ENCODE measurements at regions not wholly inside any gene's neighbourhood (a gene's known extent, or its start where the extent isn't known, plus 50 kb on each side); places are given as distances from the start of the nearest gene placed in this dataset.
"Not testable (repeated sequence)": the region's sequence is repeated elsewhere in the genome, so short reads cannot be mapped to it uniquely, and the experiment has no call there.

DNA sequence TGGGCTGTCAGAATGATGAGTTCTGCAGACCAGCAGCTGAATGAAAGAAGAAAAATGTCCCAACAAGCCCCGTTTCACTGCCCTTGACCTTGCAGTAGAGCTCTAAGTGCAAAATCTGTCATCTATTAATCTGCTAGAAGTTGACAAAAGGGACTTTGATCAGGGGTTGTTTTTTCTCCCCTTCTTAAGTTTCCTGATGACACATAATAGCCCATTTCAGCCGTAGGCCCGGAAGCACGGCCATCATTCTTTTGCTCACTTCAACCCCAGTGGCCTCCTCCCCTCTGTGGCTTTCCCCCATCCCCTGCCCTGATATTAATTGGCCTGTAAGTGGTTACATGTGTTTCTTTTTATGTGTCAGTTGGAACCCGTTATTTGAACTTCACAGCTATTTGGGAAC lies 298.9 kb downstream of the RPLP1 start:
- peak in 2 of 4 donors; percentile 51 to 75 for DNase-seq (ENCODE audit: low read depth in 4 of 4, low spot score in 3 of 4)

DNA sequence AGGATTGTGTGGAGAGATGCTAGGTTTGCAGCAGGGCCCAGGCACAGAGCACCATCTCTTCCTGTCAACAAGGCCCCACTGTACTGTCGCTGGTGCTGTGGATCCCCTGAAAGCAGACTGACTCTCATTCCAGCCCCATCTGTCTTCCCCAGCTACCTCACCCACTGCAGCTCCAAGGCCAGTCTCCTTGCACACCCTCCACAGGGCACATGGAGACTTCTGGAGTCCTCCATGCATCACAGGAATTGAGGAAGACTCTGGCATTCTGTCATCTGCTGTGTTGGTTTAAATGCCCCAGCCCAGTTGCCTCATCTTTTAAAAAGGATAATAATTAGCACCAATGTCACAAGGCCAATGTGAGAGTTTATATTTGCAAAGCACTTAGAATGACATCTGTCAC lies 301.2 kb downstream of the RPLP1 start:
- no peak for DNase-seq (ENCODE audit: low read depth in 4 of 4, low spot score in 3 of 4)

DNA sequence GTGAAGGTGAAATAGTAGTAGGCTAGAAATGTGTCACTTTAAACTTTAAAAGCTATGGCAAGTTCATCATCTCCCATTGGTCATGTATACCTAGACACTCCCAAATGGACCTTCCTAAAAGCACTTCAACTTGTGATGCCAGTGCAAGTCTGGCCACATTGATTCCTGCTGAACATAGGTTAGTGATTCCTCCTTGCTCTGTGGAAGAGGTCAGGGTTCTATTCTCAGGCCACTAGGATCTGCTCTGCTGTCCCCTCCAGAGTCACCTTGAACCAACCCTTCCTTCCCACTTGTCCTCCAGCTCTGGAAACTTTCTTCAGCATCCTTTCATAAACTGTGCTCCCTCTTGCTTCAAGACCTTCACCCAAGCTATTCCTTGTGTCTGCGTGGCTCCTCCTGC lies 301.7 kb downstream of the RPLP1 start:
- no peak for DNase-seq (ENCODE audit: low read depth in 4 of 4, low spot score in 3 of 4)

DNA sequence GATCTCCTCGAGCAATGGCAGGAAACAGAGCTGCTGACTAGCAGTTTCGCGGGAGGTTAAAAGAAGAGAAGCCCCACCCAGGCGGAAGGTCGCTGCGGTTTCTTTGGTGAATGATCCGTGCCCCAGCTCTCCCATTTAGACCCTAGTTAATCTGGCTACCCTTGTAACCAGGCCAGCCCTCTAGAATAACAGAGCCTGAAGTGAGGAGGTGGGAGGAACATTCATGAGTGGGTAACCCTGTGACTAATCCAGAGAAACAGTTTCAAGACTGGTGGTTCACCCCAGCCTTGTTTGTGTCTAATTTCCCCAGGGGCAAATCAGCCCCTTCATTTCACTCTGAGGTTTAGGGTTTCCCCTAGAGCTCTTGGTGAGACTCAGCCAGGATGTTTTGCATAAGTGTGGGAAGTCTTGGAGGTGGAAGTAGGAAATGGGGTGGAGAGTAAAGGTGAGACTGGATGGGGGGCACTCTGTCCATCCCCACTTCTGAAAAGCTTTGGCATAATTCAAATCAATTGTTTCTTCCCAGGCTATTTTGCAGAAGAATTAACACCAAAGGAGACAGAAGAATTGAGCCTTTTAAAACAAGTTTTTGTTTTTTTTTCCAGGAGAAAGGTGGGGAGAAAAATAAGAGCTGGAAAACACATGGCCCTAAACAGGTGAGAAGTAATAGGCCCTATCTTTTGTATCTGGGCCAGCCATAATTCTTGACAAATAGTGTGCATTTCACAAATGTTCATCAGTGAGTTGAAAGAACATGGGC lies 303.1 kb downstream of the RPLP1 start:
- no peak for DNase-seq (ENCODE audit: low read depth in 4 of 4, low spot score in 3 of 4)

DNA sequence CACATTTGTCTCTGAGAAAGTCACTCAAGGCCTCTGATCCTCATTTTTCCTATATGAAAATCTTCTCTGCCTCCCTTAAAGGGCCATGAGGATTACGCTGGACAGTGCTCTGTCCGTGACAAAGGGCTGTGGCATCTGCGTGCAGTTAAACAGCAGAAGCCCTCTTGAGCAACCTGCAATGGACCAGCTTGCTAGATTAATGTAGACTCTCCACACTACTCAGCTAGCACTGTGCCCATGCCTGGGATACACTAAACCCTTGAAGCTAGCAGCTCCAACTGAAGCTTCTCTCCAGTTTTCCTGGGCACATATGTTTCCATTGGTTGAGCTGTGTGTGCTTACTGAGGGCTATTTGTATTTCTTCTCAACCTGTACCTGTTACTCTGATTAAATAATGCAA lies 303.8 kb downstream of the RPLP1 start:
- DNase-seq (ENCODE audit: low read depth in 4 of 4, low spot score in 3 of 4), result no peak

DNA sequence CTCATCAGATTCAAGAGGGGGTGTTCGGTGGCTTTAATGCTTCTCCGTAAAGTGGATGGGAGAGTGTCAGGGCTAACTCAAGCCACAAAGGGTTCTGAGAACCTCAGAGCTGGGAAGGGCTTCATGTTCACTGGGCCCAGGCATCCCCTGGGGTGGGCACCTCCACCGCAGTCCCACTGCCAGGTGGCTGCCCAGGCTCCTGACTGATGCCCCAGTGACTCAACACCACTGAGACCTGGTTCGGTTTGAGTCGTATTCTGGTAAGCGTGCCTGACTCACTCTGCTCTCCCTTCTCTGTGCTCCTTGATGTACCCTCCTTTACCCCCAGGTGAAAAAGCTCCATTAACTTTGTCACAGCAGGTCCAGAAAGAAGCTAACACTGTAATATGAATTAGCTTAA lies 304.6 kb downstream of the RPLP1 start:
- no peak for DNase-seq (ENCODE audit: low read depth in 4 of 4, low spot score in 3 of 4)

DNA sequence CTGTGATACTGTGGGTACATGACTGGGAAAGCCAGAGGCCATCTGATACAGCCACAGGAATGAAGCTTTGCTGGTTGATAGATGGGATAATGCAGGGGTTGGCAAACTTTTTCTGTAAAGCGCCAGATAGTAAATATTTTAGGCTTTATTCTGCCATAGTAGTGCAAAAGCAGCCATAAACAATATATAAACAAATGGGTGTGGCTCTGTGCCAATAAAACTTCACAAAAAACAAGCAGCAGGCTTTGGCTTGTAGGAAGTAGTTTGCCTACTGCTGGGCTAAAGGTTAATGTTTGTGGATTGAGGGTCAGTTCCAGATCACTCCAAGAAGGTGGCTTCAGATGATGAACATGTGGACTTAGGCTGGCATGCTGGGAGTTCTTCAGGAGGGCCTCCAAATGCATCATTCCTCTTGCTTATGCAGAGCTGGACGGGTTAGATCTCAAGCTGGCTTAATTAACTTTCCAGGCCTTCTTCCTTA lies 305.7 kb downstream of the RPLP1 start:
- no peak for DNase-seq (ENCODE audit: low read depth in 4 of 4, low spot score in 3 of 4)

DNA sequence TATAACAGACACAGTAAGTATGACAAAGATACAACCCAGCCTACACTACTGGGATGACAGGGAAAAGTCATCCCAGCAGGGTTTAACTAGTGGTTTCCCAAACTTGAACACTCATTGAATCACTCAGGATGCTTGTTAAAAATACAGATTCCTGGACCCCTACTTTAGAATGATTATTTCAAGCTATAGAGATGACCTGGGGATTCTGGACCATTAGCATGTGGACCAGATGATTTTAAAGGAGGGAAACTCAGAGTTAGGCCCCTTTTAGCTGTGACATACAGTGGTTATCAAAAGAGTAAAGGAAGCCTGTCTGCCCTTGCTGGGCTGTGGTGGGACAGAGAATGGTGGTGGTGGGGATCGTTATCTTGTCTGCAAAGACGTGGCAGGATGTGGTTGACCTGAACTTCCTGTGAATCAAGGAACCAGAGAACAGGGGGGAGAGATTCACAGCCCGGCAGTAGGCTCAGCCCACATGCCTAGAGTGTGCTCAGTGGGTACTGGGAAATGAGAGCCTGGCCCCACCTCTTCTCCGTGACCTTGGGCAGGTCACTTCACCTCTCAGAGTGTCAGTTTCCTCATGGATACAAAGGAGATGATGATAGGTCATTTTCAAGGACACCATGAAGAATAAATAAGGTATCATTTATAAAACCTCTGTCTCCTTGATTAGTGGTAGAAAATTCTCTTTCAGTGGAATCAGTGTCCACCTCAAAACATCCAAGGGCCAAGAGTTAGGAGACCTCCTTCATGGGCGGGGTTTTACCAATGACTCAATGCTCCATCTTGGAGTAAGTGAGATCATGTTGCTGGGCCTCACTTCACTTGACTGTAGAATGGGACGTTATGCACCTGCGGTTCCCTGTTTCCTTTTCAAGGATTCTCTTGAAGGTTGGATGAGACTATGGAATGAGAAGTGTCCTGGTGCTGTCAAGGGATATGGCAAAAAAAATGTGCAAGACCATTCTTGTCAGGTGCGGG lies 306.5 kb downstream of the RPLP1 start:
- no peak for DNase-seq (ENCODE audit: low read depth in 4 of 4, low spot score in 3 of 4)

DNA sequence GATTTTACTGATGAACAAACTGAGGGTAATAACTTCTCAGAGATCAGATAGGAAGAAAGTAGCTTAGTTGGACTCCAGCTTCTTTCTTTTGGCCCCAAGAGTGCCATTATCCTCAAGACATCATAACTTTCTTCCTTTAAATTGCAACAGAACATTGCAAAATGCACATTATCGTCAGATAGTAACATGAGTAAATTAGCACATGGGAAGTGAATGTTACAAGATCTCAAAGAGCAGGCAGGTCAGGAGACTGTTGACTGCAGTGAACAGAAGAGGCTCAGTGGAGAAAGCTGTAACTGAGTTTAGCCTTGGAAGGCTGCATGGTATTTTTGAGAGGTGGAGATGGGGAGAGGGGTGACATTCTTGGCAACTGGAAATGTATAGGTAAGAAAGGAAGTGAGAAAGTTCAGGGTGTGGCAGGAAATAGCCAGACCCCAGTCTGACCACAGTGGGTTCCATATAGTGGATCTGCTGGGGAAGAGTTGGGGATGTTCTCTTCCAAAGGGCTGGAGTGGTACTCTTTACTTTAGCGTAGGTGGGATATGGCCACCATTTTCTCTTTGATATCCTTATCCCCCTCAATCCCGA lies 307.7 kb downstream of the RPLP1 start:
- no peak for DNase-seq (ENCODE audit: low read depth in 4 of 4, low spot score in 3 of 4)

DNA sequence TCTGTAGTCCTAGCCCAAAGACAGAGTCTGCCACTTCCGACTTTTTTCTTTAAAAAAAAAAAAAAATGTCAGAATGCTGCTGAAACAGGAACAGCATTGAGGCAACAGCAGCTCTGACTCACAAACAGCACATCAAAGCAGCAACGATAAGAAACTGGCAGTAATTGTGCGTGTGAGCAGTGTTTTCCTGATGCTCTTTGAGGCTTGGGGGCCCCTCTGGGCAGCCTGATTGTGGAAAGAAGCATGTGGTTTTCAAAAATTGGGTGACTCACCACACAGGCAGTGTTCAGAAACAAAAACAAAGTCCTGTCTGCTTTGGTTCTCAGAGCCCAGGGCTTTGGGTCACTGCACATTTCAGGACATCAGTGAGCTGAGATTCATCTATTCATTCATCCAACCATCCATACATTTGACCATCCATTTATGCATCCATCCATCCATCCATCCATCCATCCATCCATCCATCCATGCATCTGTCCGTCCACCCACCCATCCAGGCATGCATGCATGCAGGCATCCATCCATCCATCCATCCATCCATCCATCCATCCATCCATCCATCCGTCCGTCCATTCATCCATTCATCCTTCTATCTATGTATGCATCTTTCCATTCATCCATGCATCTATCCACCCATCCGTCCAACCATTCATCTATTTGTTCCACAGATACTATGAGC lies 308.4 kb downstream of the RPLP1 start:
- DNase-seq (ENCODE audit: low read depth in 4 of 4, low spot score in 3 of 4), result no peak

DNA sequence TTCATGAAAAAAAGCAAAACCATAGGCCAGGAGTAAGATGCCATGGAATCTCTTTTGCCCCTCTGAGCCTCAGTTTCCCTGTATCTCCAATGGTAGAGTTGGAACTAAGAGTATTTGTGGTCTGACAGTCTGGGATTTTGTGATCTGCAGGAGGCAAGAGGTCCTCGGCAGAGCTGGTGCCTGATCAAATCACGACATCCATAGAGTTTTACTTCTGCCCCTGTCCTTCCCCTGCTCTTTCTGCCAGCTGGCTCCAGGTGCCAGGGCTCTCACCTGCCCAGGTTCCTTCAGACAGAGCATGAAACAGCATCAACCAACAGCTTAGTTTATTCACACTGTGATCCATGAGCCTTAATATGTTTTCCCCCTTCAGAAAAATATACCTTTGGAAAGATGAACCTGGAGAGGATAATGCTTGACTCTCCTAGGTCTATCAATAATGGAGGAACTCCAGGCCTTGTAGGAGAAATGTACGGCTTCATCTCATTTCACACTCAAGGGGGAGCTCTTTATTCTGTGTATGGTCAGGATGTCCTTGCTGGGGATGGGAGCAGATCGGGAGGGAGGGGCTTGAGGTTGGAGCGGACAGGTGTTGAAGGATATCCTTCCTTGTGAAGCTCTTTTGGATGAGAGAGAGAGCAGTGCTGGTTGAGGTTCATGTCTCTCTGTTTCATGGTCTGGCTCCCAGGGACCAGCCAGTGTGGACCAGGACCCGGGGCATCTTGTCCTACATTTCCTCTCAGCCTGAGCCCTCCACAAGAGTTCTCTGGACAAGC lies 309.9 kb downstream of the RPLP1 start:
- DNase-seq (ENCODE audit: low read depth in 4 of 4, low spot score in 3 of 4), result no peak

DNA sequence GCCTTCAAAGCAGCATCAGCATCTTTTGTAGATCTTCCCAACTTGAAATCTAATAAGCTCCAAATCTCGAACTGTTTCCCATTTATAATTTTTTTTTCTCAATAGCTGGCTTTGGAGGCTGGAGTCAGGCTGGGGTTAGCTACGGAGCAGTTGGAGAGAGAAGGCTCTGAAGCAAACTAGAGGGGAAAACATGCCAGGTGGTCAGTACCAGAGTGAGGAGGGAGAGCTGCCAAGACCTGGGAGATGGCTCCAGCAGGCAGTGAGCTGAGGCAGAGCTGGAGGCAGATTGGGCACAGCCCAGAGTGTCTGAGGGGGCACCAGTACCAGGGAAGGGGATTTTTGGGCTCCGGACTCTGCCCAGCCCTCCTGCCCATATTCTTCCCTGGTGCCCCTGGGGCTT lies 311.2 kb downstream of the RPLP1 start:
- DNase-seq (ENCODE audit: low read depth in 4 of 4, low spot score in 3 of 4), result no peak

DNA sequence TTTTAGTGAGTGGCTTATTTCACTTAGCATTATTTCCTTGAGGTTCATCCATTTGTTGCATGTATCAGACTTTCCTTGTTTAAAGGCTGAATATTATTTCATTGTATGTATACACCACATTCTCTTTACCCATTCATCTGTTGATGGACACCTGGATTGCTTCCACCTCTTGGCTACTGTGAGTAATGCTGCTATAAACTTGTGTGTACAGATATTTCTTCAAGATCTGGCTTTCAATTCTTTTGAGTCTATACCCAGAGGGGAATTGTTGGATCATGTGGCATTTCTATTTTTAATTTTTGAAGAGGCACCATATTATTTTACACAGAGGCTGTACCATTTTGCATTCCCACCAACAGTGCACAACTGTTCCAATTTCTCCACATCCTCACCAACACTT lies 313.5 kb downstream of the RPLP1 start:
- no peak for DNase-seq (ENCODE audit: low read depth in 4 of 4, low spot score in 3 of 4)

DNA sequence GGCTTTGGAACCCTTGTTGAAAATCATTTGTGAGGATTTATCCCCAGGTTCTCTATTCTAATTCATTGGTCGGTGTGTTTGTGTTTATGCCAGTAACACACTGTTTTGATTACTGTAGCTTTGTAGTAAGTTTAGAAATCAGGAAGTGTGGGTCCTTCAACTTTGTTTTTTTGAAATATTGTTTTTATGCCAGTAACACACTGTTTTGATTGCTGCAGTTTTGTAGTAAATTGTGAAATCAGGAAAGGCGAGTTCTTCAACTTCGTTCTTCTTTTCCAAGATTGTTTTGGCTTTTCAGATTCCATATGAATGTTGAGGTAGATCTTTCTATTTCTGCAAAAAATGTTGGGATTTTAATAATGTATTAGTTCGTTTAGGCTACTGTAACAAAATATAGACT lies 314.6 kb downstream of the RPLP1 start:
- DNase-seq (ENCODE audit: low read depth in 4 of 4, low spot score in 3 of 4), result no peak

DNA sequence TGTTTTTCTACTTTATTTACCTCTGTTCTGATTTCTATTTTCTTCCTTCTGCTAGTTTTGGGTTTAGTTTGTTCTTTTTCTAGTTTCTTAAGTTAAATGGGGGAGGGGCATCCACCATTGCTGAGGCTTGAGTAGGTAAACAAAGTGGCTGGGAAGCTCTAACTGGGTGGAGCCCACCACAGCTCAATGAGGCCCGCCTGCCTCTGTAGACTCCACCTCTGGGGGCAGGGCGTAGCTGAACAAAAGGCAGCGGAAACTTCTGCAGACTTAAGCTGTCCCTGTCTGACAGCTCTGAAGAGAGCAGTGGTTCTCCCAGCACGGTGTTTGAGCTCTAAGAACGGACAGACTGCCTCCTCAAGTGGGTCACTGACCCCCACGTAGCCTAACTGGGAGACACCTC lies 316.7 kb downstream of the RPLP1 start:
- not testable (repeated sequence) for DNase-seq (ENCODE audit: low read depth in 4 of 4, low spot score in 3 of 4)

DNA sequence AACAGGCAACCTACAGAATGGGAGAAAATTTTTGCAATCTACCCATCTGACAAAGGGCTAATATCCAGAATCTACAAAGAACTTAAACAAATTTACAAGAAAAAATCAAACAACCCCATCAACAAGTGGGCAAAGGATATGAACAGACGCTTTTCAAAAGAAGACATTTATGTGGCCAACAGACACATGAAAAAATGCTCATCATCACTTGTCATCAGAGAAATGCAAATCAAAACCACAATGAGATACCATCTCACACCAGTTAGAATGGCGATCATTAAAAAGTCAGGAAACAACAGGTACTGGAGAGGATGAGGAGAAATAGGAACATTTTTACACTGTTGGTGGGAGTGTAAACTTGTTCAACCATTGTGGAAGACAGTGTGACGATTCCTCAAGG lies 321.6 kb downstream of the RPLP1 start:
- not testable (repeated sequence) for DNase-seq (ENCODE audit: low read depth in 4 of 4, low spot score in 3 of 4)

DNA sequence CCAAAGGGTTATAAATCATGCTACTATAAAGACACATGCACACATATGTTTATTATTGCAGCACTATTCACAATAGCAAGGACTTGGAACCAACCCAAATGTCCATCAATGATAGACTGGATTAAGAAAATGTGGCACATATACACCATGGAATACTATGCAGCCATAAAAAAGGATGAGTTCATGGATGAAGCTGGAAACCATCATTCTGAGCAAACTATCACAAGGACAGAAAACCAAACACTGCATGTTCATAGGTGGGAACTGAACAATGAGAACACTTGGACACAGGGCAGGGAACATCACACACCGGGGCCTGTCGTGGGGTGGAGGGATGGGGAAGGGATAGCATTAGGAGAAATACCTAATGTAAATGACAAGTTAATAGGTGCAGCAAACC lies 322.1 kb downstream of the RPLP1 start:
- DNase-seq (ENCODE audit: low read depth in 4 of 4, low spot score in 3 of 4), result not testable (repeated sequence)

DNA sequence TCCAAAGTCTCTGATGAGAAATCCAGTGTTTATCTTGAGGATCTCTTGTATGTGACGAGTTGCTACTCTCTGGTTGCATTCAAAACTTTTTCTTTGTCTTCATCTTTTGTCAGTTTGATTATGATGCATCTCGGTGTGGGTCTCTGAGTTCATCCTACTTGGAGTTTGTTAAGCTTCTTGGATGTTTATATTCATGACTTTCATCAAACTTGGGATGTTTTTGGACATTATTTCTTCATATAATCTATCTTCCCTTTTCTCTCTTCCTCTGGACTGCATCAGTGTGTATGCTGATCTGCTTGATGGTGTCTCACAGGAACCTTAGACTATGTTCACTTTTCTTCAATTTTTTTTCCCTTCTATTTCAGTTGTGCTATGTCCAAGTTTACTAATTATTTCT lies 320.4 kb downstream of the TLE3 start:
- DNase-seq (ENCODE audit: low read depth in 4 of 4, low spot score in 3 of 4), result no peak

DNA sequence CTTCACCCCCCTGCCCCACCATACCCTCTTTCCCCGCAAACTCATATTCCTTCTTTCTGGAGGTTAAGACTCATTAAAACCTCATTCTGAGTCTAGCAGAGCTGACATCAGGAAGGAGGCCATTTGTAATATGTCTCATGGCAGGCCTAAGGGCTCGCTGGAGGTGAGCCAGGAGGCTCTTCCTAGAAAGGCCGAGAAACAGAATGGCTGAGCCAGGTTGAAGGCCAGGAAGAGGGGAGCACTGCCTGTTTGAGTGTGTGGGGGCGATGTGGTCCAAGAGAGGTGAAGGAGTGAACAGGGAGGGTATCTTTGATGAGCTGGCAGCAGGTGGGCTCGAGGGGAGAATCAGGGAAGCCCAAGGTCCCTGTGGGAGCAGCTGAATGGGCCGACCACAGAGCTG lies 317.3 kb downstream of the TLE3 start:
- DNase-seq (ENCODE audit: low read depth in 4 of 4, low spot score in 3 of 4), result no peak

DNA sequence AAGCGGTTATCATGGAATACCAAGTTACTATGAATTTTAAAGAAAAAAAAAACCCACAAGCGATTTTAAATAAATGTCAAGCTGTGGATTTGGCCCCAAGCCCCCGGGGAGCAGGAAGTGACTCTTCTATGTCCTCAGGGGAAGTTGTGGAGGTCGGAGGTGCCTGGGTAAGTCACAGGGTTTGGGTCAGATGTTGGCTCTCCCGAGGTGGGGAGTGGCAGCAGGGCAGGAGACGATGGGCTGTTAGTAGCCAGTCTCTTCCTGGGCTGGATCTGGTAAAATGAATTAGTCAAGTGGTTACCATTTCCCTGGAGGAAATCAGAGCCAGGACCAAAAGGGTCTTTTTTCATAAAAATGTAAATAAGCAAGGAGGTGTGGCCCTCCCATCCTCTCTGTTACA lies 316.7 kb downstream of the TLE3 start:
- DNase-seq (ENCODE audit: low read depth in 4 of 4, low spot score in 3 of 4), result no peak

Measured in left renal pelvis (tissue), 4 donors.